ENCODE measurements at regions not wholly inside any gene's neighbourhood (a gene's known extent, or its start where the extent isn't known, plus 50 kb on each side); places are given as distances from the start of the nearest gene placed in this dataset.
"Not testable (repeated sequence)": the region's sequence is repeated elsewhere in the genome, so short reads cannot be mapped to it uniquely, and the experiment has no call there.

DNA sequence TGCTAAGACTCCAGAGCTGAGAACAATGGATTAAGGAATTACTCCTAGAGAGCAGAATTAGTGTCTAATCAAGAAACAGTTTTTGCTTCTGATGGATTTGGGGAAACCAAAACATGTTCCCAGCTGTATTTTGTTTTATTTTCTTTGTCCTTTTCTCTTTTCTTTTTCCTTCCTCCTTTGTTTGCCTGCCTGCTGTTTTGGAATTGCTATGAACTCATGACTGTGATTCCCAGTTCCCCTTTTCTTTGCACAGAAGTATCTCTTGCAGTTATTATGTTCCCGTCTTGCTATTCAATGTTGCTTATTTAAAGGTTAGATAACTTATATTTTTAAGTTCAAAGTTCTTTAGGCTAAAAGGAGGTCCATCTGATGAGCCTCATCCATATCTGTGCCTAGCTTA, 77.0 kb upstream of the GBE1 start:
- Mint-ChIP-seq H3K27ac (ENCODE audit: unreplicated experiment) (no peak overlapping the region), H3K27me3 (ENCODE audit: unreplicated experiment) (no peaks in the 10 kb centered on the region), H3K4me1 (ENCODE audit: unreplicated experiment) (peaks cover 10% of the 10 kb centered on the region), H3K36me3 (ENCODE audit: low read depth, unreplicated experiment) (no peaks in the 10 kb centered on the region), H3K9me3 (ENCODE audit: unreplicated experiment) (no peaks in the 10 kb centered on the region), H3K4me3 (ENCODE audit: unreplicated experiment) (no peak overlapping the region)
- TF ChIP-seq, protein P1, sequence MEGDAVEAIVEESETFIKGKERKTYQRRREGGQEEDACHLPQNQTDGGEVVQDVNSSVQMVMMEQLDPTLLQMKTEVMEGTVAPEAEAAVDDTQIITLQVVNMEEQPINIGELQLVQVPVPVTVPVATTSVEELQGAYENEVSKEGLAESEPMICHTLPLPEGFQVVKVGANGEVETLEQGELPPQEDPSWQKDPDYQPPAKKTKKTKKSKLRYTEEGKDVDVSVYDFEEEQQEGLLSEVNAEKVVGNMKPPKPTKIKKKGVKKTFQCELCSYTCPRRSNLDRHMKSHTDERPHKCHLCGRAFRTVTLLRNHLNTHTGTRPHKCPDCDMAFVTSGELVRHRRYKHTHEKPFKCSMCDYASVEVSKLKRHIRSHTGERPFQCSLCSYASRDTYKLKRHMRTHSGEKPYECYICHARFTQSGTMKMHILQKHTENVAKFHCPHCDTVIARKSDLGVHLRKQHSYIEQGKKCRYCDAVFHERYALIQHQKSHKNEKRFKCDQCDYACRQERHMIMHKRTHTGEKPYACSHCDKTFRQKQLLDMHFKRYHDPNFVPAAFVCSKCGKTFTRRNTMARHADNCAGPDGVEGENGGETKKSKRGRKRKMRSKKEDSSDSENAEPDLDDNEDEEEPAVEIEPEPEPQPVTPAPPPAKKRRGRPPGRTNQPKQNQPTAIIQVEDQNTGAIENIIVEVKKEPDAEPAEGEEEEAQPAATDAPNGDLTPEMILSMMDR (IDR thresholded peaks at IDR 0.05; ENCODE audit: unreplicated experiment), result no peak
- no peak for DNase-seq (ENCODE audit: low spot score)

DNA sequence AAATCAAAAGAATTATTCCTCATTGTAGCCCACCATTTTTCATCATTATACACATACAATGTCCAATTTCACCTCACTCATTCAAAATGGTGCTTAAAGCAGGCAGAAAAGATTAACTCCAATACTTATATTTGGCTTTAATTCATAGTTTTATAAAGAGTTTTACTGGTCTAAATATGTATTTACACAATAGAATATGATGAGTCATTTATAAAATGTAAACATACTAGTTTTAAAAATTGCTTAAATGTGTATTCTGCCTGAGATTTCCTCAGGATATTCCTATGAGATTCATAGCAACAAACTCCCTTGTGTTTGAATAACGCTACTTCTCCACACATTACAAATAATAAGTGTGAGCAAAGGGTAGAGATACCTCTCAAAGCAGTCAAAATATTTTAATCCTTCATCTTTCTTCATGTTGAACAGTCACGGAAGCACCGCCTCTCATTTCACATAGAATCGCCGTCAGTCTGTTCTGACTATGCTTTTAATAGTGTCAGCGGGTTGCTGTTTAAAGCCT, 75.7 kb upstream of the GBE1 start:
- DNase-seq (ENCODE audit: low spot score), result no peak
- Mint-ChIP-seq H3K27me3 (ENCODE audit: unreplicated experiment) (no peaks in the 10 kb centered on the region), H3K4me3 (ENCODE audit: unreplicated experiment) (no peak overlapping the region), H3K27ac (ENCODE audit: unreplicated experiment) (no peak overlapping the region), H3K4me1 (ENCODE audit: unreplicated experiment) (peaks cover 10% of the 10 kb centered on the region), H3K9me3 (ENCODE audit: unreplicated experiment) (no peaks in the 10 kb centered on the region), H3K36me3 (ENCODE audit: low read depth, unreplicated experiment) (no peaks in the 10 kb centered on the region)
- TF ChIP-seq, protein P1 (IDR thresholded peaks at IDR 0.05; ENCODE audit: unreplicated experiment), result no peak

DNA sequence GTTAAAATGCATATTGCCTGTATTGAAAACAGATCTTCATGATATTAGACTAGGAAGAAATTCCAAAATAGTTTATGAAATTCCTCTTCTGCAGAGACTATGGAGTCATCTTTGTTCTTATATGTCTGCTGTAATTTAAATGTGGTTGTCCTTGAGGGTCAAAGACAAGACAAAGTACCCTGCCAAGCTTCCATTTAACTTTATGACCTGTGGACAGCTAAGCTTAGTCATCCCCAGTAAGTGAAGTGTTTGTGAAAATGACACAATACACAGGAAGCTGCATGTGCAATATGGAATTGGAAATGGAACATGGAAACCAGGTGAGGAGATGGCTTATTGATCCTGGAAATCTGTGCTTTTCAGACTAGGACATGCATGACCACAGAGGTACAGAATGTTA, 68.5 kb upstream of the GBE1 start:
- no peaks in the 10 kb centered on the region for H3K9me3 Mint-ChIP-seq (ENCODE audit: unreplicated experiment)
- H3K4me3 Mint-ChIP-seq (ENCODE audit: unreplicated experiment), result no peak overlapping the region
- TF ChIP-seq, protein P1 (IDR thresholded peaks at IDR 0.05; ENCODE audit: unreplicated experiment), result no peak
- peaks cover 1% of the 10 kb centered on the region for H3K27me3 Mint-ChIP-seq (ENCODE audit: unreplicated experiment)
- H3K36me3 Mint-ChIP-seq (ENCODE audit: low read depth, unreplicated experiment), result no peaks in the 10 kb centered on the region
- H3K27ac Mint-ChIP-seq (ENCODE audit: unreplicated experiment), result no peak overlapping the region
- DNase-seq (ENCODE audit: low spot score), result no peak
- no peaks in the 10 kb centered on the region for H3K4me1 Mint-ChIP-seq (ENCODE audit: unreplicated experiment)

DNA sequence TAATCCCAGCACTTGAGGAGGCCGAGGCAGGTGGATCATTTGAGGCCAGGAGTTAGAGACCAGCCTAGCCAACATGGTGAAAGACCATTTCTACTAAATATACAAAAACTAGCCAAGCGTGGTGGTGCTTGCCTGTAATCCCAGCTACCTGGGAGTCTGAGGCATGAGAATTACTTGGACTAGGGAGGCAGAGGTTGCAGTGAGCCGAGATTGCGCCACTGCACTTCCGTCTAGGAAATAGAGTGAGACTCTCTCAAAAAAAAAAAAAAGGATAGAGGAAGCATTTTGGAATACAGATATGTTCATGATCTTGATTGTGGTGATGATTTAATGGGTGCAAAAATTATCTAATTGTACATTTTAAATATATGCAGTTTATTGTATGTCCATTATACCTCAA, 67.8 kb upstream of the GBE1 start:
- not testable (repeated sequence) for H3K4me3 Mint-ChIP-seq (ENCODE audit: unreplicated experiment); DNase-seq (ENCODE audit: low spot score); H3K4me1 Mint-ChIP-seq (ENCODE audit: unreplicated experiment); H3K27me3 Mint-ChIP-seq (ENCODE audit: unreplicated experiment); H3K27ac Mint-ChIP-seq (ENCODE audit: unreplicated experiment); H3K9me3 Mint-ChIP-seq (ENCODE audit: unreplicated experiment); H3K36me3 Mint-ChIP-seq (ENCODE audit: low read depth, unreplicated experiment)

DNA sequence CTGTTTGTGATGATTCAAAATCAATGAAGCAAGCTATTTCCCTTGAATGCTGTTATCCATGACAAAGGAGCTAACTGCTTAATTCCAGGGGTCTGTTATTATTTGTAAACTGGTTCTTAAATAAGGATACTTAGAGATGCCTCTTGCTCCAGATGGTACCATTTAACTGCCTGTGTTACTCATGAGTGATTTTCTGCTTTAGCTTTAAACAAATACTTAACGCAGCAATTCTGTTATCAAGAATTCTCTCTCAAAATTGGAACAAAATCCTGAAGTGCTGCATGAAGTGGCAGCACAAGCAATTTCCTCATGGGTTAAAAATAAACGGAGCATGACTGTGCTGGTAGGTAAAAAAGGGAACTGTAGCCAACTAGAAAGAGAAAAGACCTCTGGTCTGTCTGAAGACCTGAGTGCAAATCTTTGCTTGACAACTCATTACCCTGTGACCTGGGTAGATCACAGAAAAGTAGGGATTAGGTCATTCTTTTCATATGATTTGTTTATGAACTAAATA, 62.5 kb upstream of the GBE1 start:
- TF ChIP-seq, protein P1 (IDR thresholded peaks at IDR 0.05; ENCODE audit: unreplicated experiment), result no peak
- no peak for DNase-seq (ENCODE audit: low spot score)
- H3K36me3 Mint-ChIP-seq (ENCODE audit: low read depth, unreplicated experiment), result no peaks in the 10 kb centered on the region
- peaks cover 2% of the 10 kb centered on the region for H3K27me3 Mint-ChIP-seq (ENCODE audit: unreplicated experiment)
- H3K4me1 Mint-ChIP-seq (ENCODE audit: unreplicated experiment), result no peaks in the 10 kb centered on the region
- no peak overlapping the region for H3K27ac Mint-ChIP-seq (ENCODE audit: unreplicated experiment)
- H3K4me3 Mint-ChIP-seq (ENCODE audit: unreplicated experiment), result no peak overlapping the region
- H3K9me3 Mint-ChIP-seq (ENCODE audit: unreplicated experiment), result no peaks in the 10 kb centered on the region
